HepG2 (cell line): ENCODE measurements at regions not wholly inside any gene's neighbourhood (a gene's known extent, or its start where the extent isn't known, plus 50 kb on each side); places are given as distances from the start of the nearest gene placed in this dataset.

Experiments
- DMTF1 ChIP-seq: sonication (generic); formaldehyde crosslinking; IDR thresholded peaks from 2 replicates; pipeline ENCODE4 v1.4.0; 2020; ENCODE audit warnings: mild to moderate bottlenecking, missing genetic modification reagents
- KDM6A ChIP-seq: IDR thresholded peaks from 2 replicates; pipeline ENCODE4 v1.6.1; 2016; ENCODE audit warnings: low read depth
- MED1 ChIP-seq: sonication (generic); formaldehyde crosslinking; IDR thresholded peaks from 2 replicates; pipeline ENCODE4 v1.4.0; 2020; ENCODE audit warnings: missing genetic modification reagents
- NFIB ChIP-seq: sonication (generic); formaldehyde crosslinking; IDR thresholded peaks from 2 replicates; pipeline ENCODE4 v1.9.0; 2021; ENCODE audit warnings: missing genetic modification reagents, mild to moderate bottlenecking, borderline replicate concordance
- NPAS2 ChIP-seq: sonication (generic); formaldehyde crosslinking; IDR thresholded peaks from 2 replicates; pipeline ENCODE4 v1.8.0; 2022; ENCODE audit warnings: mild to moderate bottlenecking, missing genetic modification reagents, borderline replicate concordance
- NR2C2 ChIP-seq: sonication (generic); formaldehyde crosslinking; IDR thresholded peaks from 2 replicates; pipeline ENCODE4 v1.4.0; 2020; ENCODE audit warnings: missing genetic modification reagents, mild to moderate bottlenecking, moderate library complexity, borderline replicate concordance
- PRDM15 ChIP-seq: sonication (generic); formaldehyde crosslinking; IDR thresholded peaks from 2 replicates; pipeline ENCODE4 v1.4.0; 2020; ENCODE audit warnings: missing genetic modification reagents
- PTBP1 ChIP-seq: fragments of 200-400 bp; formaldehyde crosslinking; IDR thresholded peaks from 2 replicates; pipeline ENCODE4 v1.6.1; 2018; ENCODE audit warnings: low read length, low read depth; ENCODE audit not compliant: poor library complexity, severe bottlenecking
- RXRB ChIP-seq: IDR thresholded peaks from 2 replicates; pipeline ENCODE4 v1.6.1; 2016; ENCODE audit warnings: borderline replicate concordance, missing genetic modification reagents, missing compliant biosample characterization
- SMARCE1 ChIP-seq: fragments of 450-650 bp; IDR thresholded peaks from 2 replicates; pipeline ENCODE4 v1.6.1; 2017; ENCODE audit warnings: borderline replicate concordance
- ZBTB7B ChIP-seq: sonication (generic); formaldehyde crosslinking; IDR thresholded peaks from 2 replicates; pipeline ENCODE4 v1.4.0; 2020; ENCODE audit warnings: missing genetic modification reagents
- ZNF326 ChIP-seq: sonication (generic); formaldehyde crosslinking; IDR thresholded peaks from 2 replicates; pipeline ENCODE4 v1.4.0; 2020; ENCODE audit warnings: missing genetic modification reagents, borderline replicate concordance
- ZNF382 ChIP-seq: sonication (generic); formaldehyde crosslinking; IDR thresholded peaks from 2 replicates; pipeline ENCODE4 v1.5.0; 2020; ENCODE audit warnings: missing genetic modification reagents, mild to moderate bottlenecking, borderline replicate concordance
- ZNF569 ChIP-seq: sonication (generic); formaldehyde crosslinking; IDR thresholded peaks from 2 replicates; pipeline ENCODE4 v1.5.0; 2020; ENCODE audit warnings: mild to moderate bottlenecking, missing genetic modification reagents, moderate library complexity, borderline replicate concordance
- ZNF572 ChIP-seq: sonication (generic); formaldehyde crosslinking; IDR thresholded peaks from 2 replicates; pipeline ENCODE4 v1.5.1; 2020; ENCODE audit warnings: mild to moderate bottlenecking, missing genetic modification reagents
- ZNF687 ChIP-seq: sonication (generic); formaldehyde crosslinking; IDR thresholded peaks from 2 replicates; pipeline ENCODE4 v1.5.1; 2020; ENCODE audit warnings: mild to moderate bottlenecking, missing genetic modification reagents, moderate library complexity
- ZNF782 ChIP-seq: sonication (generic); formaldehyde crosslinking; IDR thresholded peaks from 2 replicates; pipeline ENCODE4 v1.4.0; 2020; ENCODE audit warnings: missing genetic modification reagents, mild to moderate bottlenecking, borderline replicate concordance
- ZSCAN12 ChIP-seq: sonication (generic); formaldehyde crosslinking; IDR thresholded peaks from 2 replicates; pipeline ENCODE4 v1.9.0; 2021; ENCODE audit warnings: mild to moderate bottlenecking, missing genetic modification reagents

GRCh38 chr2:203650860-203651613, 55.4 kb upstream of the CD28 start (continued):
- TF ChIP-seq ZNF687 (CRISPR knock-in tag) = no peak
- no peak for TF ChIP-seq DMTF1 (CRISPR knock-in tag)
- peak; percentile 90 for TF ChIP-seq MED1
- TF ChIP-seq ZNF326 (CRISPR knock-in tag) = no peak
- TF ChIP-seq NFIB (CRISPR knock-in tag) = no peak
- TF ChIP-seq PTBP1 = no peak
- no peak for TF ChIP-seq SMARCE1
- TF ChIP-seq ZNF382 (CRISPR knock-in tag) = no peak
- TF ChIP-seq KDM6A (CRISPR knock-in tag) = peak; percentile 82
- TF ChIP-seq ZNF572 (CRISPR knock-in tag) = no peak
- no peak for TF ChIP-seq ZBTB7B (CRISPR knock-in tag)
- no peak for TF ChIP-seq ZSCAN12
- no peak for TF ChIP-seq ZNF569 (CRISPR knock-in tag)
- TF ChIP-seq RXRB (CRISPR knock-in tag) = peak; percentile 91
- no peak; the same call in 1 of the 2 replicates for TF ChIP-seq ZNF782 (CRISPR knock-in tag)
- TF ChIP-seq PRDM15 (CRISPR knock-in tag) = no peak
- no peak for TF ChIP-seq NR2C2
- TF ChIP-seq NPAS2 = no peak
